ENCODE measurements at regions not wholly inside any gene's neighbourhood (a gene's known extent, or its start where the extent isn't known, plus 50 kb on each side); places are given as distances from the start of the nearest gene placed in this dataset.

DNA sequence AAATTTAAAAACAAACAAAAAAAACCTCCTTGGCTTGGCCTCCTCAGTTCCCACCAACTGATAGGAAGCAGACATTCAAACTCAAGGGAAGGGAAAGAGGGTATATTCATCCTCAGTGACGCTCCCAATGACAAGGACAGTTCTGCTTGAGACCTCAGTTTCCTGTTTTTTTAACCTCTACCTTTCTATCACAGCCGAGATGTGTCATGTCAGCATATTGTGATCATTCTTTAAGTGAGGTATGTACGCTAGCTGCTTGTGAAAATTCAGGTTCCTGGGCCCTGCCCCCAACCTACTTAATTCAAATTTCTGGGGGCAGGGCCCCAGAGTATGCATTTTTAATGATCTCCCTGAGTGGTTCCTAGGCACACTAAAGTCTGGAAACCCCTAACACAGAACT, 611.9 kb upstream of the TBX3 start:
- TF ChIP-seq ZNF274 (IDR thresholded peaks at IDR 0.05; ENCODE audit: low read depth, low read length) (no peak), YY1 (IDR thresholded peaks at IDR 0.05; ENCODE audit: insufficient read depth, insufficient read length) (no peak), SUZ12 (IDR thresholded peaks at IDR 0.05; ENCODE audit: extremely low read depth, insufficient read depth, insufficient read length) (no peak)

All from NT2/D1 (cell line).